ENCODE measurements at regions not wholly inside any gene's neighbourhood (a gene's known extent, or its start where the extent isn't known, plus 50 kb on each side); places are given as distances from the start of the nearest gene placed in this dataset.

- TF ChIP-seq, protein P1, sequence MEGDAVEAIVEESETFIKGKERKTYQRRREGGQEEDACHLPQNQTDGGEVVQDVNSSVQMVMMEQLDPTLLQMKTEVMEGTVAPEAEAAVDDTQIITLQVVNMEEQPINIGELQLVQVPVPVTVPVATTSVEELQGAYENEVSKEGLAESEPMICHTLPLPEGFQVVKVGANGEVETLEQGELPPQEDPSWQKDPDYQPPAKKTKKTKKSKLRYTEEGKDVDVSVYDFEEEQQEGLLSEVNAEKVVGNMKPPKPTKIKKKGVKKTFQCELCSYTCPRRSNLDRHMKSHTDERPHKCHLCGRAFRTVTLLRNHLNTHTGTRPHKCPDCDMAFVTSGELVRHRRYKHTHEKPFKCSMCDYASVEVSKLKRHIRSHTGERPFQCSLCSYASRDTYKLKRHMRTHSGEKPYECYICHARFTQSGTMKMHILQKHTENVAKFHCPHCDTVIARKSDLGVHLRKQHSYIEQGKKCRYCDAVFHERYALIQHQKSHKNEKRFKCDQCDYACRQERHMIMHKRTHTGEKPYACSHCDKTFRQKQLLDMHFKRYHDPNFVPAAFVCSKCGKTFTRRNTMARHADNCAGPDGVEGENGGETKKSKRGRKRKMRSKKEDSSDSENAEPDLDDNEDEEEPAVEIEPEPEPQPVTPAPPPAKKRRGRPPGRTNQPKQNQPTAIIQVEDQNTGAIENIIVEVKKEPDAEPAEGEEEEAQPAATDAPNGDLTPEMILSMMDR (IDR thresholded peaks at IDR 0.05) = no peak
- no peak for TF ChIP-seq POLR2AphosphoS5 (IDR thresholded peaks at IDR 0.05)
- TF ChIP-seq POLR2A (IDR thresholded peaks at IDR 0.05) = no peak
These were observed 264.9 kb downstream of the C12orf75 start for GRCh38 chr12:105595440-105595839.
